ENCODE measurements at regions not wholly inside any gene's neighbourhood (a gene's known extent, or its start where the extent isn't known, plus 50 kb on each side); places are given as distances from the start of the nearest gene placed in this dataset.

GRCh38 chr22:49642741-49643140, 184.9 kb downstream of the BRD1 start:
- TF ChIP-seq, protein P1, sequence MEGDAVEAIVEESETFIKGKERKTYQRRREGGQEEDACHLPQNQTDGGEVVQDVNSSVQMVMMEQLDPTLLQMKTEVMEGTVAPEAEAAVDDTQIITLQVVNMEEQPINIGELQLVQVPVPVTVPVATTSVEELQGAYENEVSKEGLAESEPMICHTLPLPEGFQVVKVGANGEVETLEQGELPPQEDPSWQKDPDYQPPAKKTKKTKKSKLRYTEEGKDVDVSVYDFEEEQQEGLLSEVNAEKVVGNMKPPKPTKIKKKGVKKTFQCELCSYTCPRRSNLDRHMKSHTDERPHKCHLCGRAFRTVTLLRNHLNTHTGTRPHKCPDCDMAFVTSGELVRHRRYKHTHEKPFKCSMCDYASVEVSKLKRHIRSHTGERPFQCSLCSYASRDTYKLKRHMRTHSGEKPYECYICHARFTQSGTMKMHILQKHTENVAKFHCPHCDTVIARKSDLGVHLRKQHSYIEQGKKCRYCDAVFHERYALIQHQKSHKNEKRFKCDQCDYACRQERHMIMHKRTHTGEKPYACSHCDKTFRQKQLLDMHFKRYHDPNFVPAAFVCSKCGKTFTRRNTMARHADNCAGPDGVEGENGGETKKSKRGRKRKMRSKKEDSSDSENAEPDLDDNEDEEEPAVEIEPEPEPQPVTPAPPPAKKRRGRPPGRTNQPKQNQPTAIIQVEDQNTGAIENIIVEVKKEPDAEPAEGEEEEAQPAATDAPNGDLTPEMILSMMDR (IDR thresholded peaks at IDR 0.05; ENCODE audit: insufficient read depth, low read depth, low read length, missing control alignments): no peak
- no peak for DNase-seq (ENCODE audit: low read depth)

DNA sequence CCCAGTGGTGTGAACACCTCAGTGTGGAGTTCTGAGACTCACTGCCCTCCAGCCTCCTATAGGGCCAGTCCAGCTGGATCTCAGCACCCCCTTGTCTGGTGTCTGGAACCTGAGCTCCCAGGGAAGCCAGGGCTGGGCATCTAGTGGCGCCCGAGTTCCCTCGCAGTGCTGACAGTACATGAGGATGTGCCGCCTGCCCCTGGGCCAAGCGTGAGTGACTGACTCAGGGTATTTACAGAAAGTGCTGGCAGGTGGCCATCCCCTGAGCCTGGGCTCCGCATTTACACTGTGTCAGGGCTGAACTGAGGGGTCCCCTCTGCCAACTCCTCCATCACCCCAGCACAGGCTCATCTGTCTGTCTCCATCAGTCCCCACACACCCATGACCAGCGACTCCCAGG, 185.3 kb downstream of the BRD1 start:
- DNase-seq (ENCODE audit: low read depth): no peak
- no peak overlapping the region for H3K4me3 ChIP-seq (ENCODE audit: low read length)
- TF ChIP-seq, protein P1 (IDR thresholded peaks at IDR 0.05; ENCODE audit: insufficient read depth, low read depth, low read length, missing control alignments): no peak

More at GRCh38 chr22:49642741-49643140, 184.9 kb downstream of the BRD1 start:
- no peak overlapping the region for H3K4me3 ChIP-seq (ENCODE audit: low read length)

DNA sequence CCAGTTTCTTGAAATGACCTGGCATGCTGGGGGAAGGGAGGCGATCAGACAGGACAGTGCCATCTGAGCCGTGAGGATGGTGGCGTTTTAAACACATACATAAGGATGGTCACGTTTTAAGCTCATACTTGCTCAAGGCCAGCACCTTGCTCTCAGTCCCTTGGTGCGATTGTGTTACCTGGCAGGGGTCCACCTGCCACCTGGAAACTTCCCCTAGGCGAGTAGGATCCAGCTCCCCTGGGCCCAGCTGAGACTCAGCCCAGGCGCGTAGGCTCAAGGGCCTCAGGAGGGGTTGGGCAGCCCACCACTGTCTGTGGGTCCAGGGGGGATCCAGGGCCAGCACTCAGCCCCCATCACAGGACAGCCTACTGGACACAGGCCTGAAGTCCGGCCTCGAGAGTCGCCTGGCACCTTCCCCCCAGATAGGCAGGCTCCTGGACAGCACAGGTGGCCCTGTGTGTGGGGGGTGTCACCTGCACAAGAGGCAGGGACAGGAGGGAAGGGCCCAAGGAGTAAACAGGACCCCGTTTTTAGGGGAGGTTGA, 185.8 kb downstream of the BRD1 start:
- no peak overlapping the region for H3K4me3 ChIP-seq (ENCODE audit: low read length)
- DNase-seq (ENCODE audit: low read depth): no peak
- TF ChIP-seq, protein P1 (IDR thresholded peaks at IDR 0.05; ENCODE audit: insufficient read depth, low read depth, low read length, missing control alignments): no peak

DNA sequence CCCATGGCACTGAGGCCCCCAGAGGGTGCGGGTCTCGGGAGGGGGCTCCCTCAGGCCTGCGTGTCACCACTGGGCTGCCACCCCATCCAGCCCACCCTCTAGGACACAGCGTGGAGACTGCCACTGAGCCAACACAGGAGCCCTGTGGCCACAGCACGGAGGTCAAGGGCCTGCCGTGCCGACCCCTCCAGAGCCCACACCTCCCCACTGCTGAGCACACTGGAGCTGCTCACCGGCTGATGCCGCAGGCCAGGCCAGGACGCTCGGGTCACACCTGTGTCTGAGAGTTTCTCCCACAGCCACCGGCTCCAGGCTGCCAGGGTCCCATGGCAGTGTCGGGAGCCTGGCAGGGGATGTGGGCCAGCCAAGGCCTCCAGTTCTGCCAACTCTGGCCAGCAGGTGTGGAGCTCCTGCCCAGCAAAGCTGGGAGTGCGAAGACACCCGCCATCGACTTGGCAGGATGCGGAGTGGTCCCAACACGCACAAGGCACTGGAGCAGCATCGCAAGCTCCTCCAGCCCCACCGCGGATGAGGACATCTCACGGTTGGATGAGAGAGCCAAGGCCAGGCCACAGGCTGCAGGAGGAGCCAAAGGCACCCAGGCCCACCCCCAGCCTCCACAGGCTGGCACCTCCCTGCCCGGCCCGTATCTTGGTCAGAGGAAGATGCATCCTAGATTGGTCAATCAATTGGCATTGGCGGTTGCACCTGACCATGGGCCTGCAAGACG, 187.1 kb downstream of the BRD1 start:
- TF ChIP-seq, protein P1 (IDR thresholded peaks at IDR 0.05; ENCODE audit: insufficient read depth, low read depth, low read length, missing control alignments): no peak
- no peak overlapping the region for H3K4me3 ChIP-seq (ENCODE audit: low read length)
- DNase-seq (ENCODE audit: low read depth): no peak

- no peak overlapping the region for H3K4me3 ChIP-seq (ENCODE audit: low read length)
- TF ChIP-seq, protein P1 (IDR thresholded peaks at IDR 0.05; ENCODE audit: insufficient read depth, low read depth, low read length, missing control alignments): no peak
- DNase-seq (ENCODE audit: low read depth): no peak
Observed at GRCh38 chr22:49639956-49640355, 187.7 kb downstream of the BRD1 start.

- no peak overlapping the region for H3K4me3 ChIP-seq (ENCODE audit: low read length)
- TF ChIP-seq, protein P1 (IDR thresholded peaks at IDR 0.05; ENCODE audit: insufficient read depth, low read depth, low read length, missing control alignments): no peak
- DNase-seq (ENCODE audit: low read depth): no peak
Observed at GRCh38 chr22:49638788-49639187, 188.9 kb downstream of the BRD1 start.

- TF ChIP-seq, protein P1 (IDR thresholded peaks at IDR 0.05; ENCODE audit: insufficient read depth, low read depth, low read length, missing control alignments): no peak
- no peak for DNase-seq (ENCODE audit: low read depth)
- H3K4me3 ChIP-seq (ENCODE audit: low read length): no peak overlapping the region
Observed at GRCh38 chr22:49638001-49638400, 189.7 kb downstream of the BRD1 start.

All from epithelial cell of esophagus (primary cell).